Thymus (tissue), 11 donors: ENCODE measurements at regions not wholly inside any gene's neighbourhood (a gene's known extent, or its start where the extent isn't known, plus 50 kb on each side); places are given as distances from the start of the nearest gene placed in this dataset.
A peak's percentile ranks its signal among the peaks of the same experiment; 100 is the strongest.
"Not testable (repeated sequence)": the region's sequence is repeated elsewhere in the genome, so short reads cannot be mapped to it uniquely, and the experiment has no call there.

Experiments used
- DNase-seq, 9 donors: peaks; one replicate each; pipeline ENCODE4 v3.0.0-alpha.2; 2013; ENCODE audit warnings: low spot score in 9 of 9, low read depth in 6 of 9, missing footprints in 1 of 9
- H3K27ac ChIP-seq, 2 donors: one replicate each; pipeline ENCODE4 v1.5.1; 2013; ENCODE audit warnings: control low read depth in 1 of 2, low read depth in 1 of 2, low read length in 1 of 2, mild to moderate bottlenecking in 1 of 2, moderate library complexity in 1 of 2
- H3K27me3 ChIP-seq, 2 donors: one replicate each; pipeline ENCODE4 v1.5.1; 2013; ENCODE audit warnings: low read length in 1 of 2; ENCODE audit not compliant: control insufficient read depth in 2 of 2, insufficient read depth in 1 of 2
- H3K36me3 ChIP-seq, 2 donors: one replicate each; pipeline ENCODE4 v1.5.1; 2013; ENCODE audit warnings: low read length in 1 of 2, mild to moderate bottlenecking in 1 of 2, moderate library complexity in 1 of 2; ENCODE audit not compliant: control insufficient read depth in 2 of 2, insufficient read depth in 2 of 2
- H3K4me1 ChIP-seq, 2 donors: one replicate each; pipeline ENCODE4 v1.5.1; 2013; ENCODE audit warnings: low read length in 2 of 2; ENCODE audit not compliant: control insufficient read depth in 2 of 2, insufficient read depth in 2 of 2
- H3K4me3 ChIP-seq, 2 donors: one replicate each; pipeline ENCODE4 v1.5.1; 2013; ENCODE audit warnings: low read length in 2 of 2, control low read depth in 1 of 2, mild to moderate bottlenecking in 1 of 2
- H3K9me3 ChIP-seq, 2 donors: one replicate each; pipeline ENCODE4 v1.5.1; 2013; ENCODE audit warnings: low read length in 1 of 2, mild to moderate bottlenecking in 1 of 2; ENCODE audit not compliant: control insufficient read depth in 2 of 2, insufficient read depth in 1 of 2
- WGBS: extraction: QIAGEN DNeasy Blood & Tissue Kit; methylation state at CpG from one replicate; pipeline ENCODE4 v1.1.7; 2013; 5-methylcytosine and 5-hydroxymethylcytosine counted together
- donor health status: healthy.

DNA sequence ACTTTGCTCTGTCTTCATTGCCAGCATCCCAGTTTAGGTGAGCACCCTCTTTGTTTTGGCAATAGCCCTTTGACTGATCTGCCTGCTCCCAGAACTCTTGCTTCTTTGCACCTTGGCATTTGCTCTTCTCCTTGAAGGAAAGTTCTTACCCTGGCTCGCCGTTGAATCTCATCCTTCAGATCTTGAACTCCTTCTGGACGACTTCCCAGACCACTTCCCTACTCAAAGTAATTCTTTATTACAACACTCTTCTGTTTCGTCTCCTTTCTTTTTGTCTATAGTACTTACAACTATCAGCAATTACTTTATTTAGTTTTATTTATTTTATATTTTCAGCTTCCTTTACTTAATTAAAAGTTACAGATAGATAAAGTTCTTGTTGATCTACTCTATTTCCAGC is 1510.1 kb downstream of the MAT2B start:
- DNase-seq: no peak
- 89% methylated on average over 4 of the region's 4 CpGs for WGBS
- H3K27me3 ChIP-seq: no peaks in the 10 kb centered on the region
- H3K4me1 ChIP-seq: no peaks in the 10 kb centered on the region
- no peaks in the 10 kb centered on the region for H3K9me3 ChIP-seq
- no peak overlapping the region for H3K4me3 ChIP-seq
- H3K36me3 ChIP-seq: no peaks in the 10 kb centered on the region
- no peak overlapping the region for H3K27ac ChIP-seq

GRCh38 chr5:165026971-165027370 is 1521.6 kb downstream of the MAT2B start:
- Histone ChIP-seq H3K27me3 (no peaks in the 10 kb centered on the region), H3K36me3 (no peaks in the 10 kb centered on the region), H3K27ac (no peak overlapping the region), H3K4me1 (no peaks in the 10 kb centered on the region), H3K9me3 (no peaks in the 10 kb centered on the region), H3K4me3 (no peak overlapping the region)
- no peak for DNase-seq
- WGBS: 97% methylated on average over 1 of the region's 1 CpG

DNA sequence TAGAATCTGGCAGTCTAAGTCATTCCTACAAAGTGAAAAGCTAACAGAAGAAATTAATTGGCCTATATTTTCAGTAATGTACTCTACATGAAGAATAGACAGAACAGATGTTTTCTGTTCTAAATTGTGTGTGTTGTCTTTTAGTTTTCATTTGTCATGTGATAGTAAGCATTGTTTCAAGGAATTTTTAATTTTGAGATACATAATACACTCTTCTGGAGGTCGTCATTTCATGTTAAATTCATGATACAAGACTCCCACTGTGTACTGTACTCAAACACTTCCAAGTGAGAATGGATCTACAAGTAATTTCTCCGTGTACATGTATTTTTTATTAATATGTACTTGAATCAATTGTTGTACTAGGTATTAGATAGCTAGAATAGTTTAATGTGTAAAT is 1522.9 kb downstream of the MAT2B start:
- Histone ChIP-seq H3K36me3 (no peaks in the 10 kb centered on the region), H3K27ac (no peak overlapping the region), H3K9me3 (no peaks in the 10 kb centered on the region), H3K27me3 (no peaks in the 10 kb centered on the region), H3K4me3 (no peak overlapping the region), H3K4me1 (no peaks in the 10 kb centered on the region)
- DNase-seq: no peak
- WGBS: 91% methylated on average over 2 of the region's 2 CpGs

- H3K36me3 ChIP-seq: no peaks in the 10 kb centered on the region
- no peaks in the 10 kb centered on the region for H3K4me1 ChIP-seq
- H3K27me3 ChIP-seq: no peaks in the 10 kb centered on the region
- H3K4me3 ChIP-seq: no peak overlapping the region
- no peak overlapping the region for H3K27ac ChIP-seq
- no peaks in the 10 kb centered on the region for H3K9me3 ChIP-seq
- DNase-seq: peak in 3 of 9 donors; percentile 7 to 49 (median 14)
- 78% methylated on average over 3 of the region's 3 CpGs for WGBS
Observed at GRCh38 chr5:165029099-165029870, 1523.9 kb downstream of the MAT2B start.

DNA sequence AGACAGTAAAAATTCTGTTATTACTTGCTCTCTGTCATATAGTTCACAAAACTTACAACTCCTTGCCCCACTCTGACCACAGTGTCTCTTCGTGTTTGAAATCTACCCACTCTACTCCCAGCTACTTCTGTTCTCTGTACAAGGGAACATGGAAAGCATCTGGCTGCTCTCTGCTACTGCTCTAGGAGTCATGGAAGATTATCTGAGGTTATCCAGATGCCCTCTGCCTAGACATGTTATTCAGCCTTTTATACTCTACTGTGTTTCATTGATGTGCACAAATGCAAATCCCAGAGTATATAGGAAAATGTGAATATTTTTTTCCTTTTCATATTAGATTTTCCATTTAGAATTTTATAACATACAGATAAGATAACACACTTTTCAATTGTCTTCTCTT is 1525.6 kb downstream of the MAT2B start:
- Histone ChIP-seq H3K4me1 (no peaks in the 10 kb centered on the region), H3K4me3 (no peak overlapping the region), H3K9me3 (no peaks in the 10 kb centered on the region), H3K27me3 (no peaks in the 10 kb centered on the region), H3K36me3 (no peaks in the 10 kb centered on the region), H3K27ac (no peak overlapping the region)
- DNase-seq: no peak
- 86% methylated on average over 1 of the region's 1 CpG for WGBS

DNA sequence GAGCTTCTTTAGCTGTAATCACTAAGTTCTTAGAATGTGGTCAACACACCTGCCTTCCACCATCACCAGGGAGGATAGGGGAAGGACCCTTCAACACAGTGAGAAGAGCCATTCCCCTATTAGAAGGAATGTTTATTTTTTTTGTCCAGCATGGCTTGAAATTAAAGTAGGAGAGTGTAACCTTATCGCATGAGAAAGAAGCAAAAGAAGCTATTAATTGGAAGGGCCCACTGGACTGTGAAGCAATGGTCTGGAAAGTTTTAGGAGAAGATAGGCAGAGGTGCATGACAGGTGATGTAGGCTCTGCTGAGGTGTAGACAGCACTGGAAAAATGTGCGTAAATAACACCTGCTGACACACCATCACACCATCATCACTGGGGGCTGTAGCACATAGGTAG is 1526.0 kb downstream of the MAT2B start:
- Histone ChIP-seq H3K36me3 (no peaks in the 10 kb centered on the region), H3K27ac (peak overlapping the region in 1 of 2 donors; percentile 70), H3K4me1 (no peaks in the 10 kb centered on the region), H3K27me3 (no peaks in the 10 kb centered on the region), H3K4me3 (no peak overlapping the region), H3K9me3 (no peaks in the 10 kb centered on the region)
- WGBS: 96% methylated on average over 2 of the region's 2 CpGs
- no peak for DNase-seq

- no peak for DNase-seq
- no peaks in the 10 kb centered on the region for H3K4me1 ChIP-seq
- H3K9me3 ChIP-seq: no peaks in the 10 kb centered on the region
- 93% methylated on average over 1 of the region's 1 CpG for WGBS
- H3K27ac ChIP-seq: no peak overlapping the region
- no peak overlapping the region for H3K4me3 ChIP-seq
- H3K36me3 ChIP-seq: no peaks in the 10 kb centered on the region
- H3K27me3 ChIP-seq: no peaks in the 10 kb centered on the region
Observed at GRCh38 chr5:165035520-165035919, 1530.1 kb downstream of the MAT2B start.

GRCh38 chr5:165039748-165040147 is 1534.3 kb downstream of the MAT2B start:
- WGBS: 95% methylated on average over 3 of the region's 3 CpGs
- no peaks in the 10 kb centered on the region for H3K9me3 ChIP-seq
- no peaks in the 10 kb centered on the region for H3K36me3 ChIP-seq
- no peak for DNase-seq
- H3K27ac ChIP-seq: no peak overlapping the region
- H3K4me3 ChIP-seq: no peak overlapping the region
- no peaks in the 10 kb centered on the region for H3K27me3 ChIP-seq
- H3K4me1 ChIP-seq: no peaks in the 10 kb centered on the region

GRCh38 chr5:165045941-165046340 is 1540.5 kb downstream of the MAT2B start:
- peak in 1 of 9 donors; percentile 2 for DNase-seq
- not testable (repeated sequence) for H3K4me1 ChIP-seq, H3K4me3 ChIP-seq, H3K36me3 ChIP-seq, H3K9me3 ChIP-seq, H3K27ac ChIP-seq, H3K27me3 ChIP-seq
- WGBS: 84% methylated on average over 7 of the region's 7 CpGs
